H9 (cell line): ENCODE measurements at regions not wholly inside any gene's neighbourhood (a gene's known extent, or its start where the extent isn't known, plus 50 kb on each side); places are given as distances from the start of the nearest gene placed in this dataset.

Experiments used
- DNase-seq: peaks from one replicate; pipeline ENCODE4 v3.0.0-alpha.2; 2017
- H2AFZ ChIP-seq: one replicate; pipeline ENCODE4 v1.6.1; 2013; ENCODE audit warnings: mild to moderate bottlenecking, low read length, control low read depth, moderate library complexity
- H2AK5ac ChIP-seq: 2 replicates; pipeline ENCODE4 v1.6.1; 2013; ENCODE audit warnings: low read length, control low read depth, mixed read lengths; ENCODE audit not compliant: insufficient read length
- H2BK120ac ChIP-seq: one replicate; pipeline ENCODE4 v1.6.1; 2013; ENCODE audit warnings: low read depth, mild to moderate bottlenecking, low read length, control low read depth, inconsistent platforms; ENCODE audit not compliant: poor library complexity, severe bottlenecking
- H2BK12ac ChIP-seq: 2 replicates; pipeline ENCODE4 v1.6.1; 2013; ENCODE audit warnings: low read length, control low read depth, mixed read lengths, low read depth; ENCODE audit not compliant: insufficient read length
- H2BK15ac ChIP-seq: 2 replicates; pipeline ENCODE4 v1.6.1; 2013; ENCODE audit warnings: low read depth, low read length, control low read depth
- H2BK20ac ChIP-seq: one replicate; pipeline ENCODE4 v1.6.1; 2013; ENCODE audit warnings: low read depth, mild to moderate bottlenecking, low read length, control low read depth, inconsistent platforms; ENCODE audit not compliant: poor library complexity, severe bottlenecking
- H2BK5ac ChIP-seq: 2 replicates; pipeline ENCODE4 v1.6.1; 2013; ENCODE audit warnings: low read length, control low read depth, mixed read lengths; ENCODE audit not compliant: insufficient read length
- H3K14ac ChIP-seq: 2 replicates; pipeline ENCODE4 v1.6.1; 2013; ENCODE audit warnings: low read length, control low read depth; ENCODE audit not compliant: insufficient read depth
- H3K18ac ChIP-seq: 2 replicates; pipeline ENCODE4 v1.6.1; 2013; ENCODE audit warnings: low read depth, mild to moderate bottlenecking, mixed read lengths, low read length, control low read depth; ENCODE audit not compliant: insufficient read length
- H3K23ac ChIP-seq: 2 replicates; pipeline ENCODE4 v1.6.1; 2013; ENCODE audit warnings: low read length, control low read depth, mixed read lengths, low read depth; ENCODE audit not compliant: insufficient read length
- H3K23me2 ChIP-seq: 2 replicates; pipeline ENCODE4 v1.6.1; 2013; ENCODE audit warnings: low read depth, mild to moderate bottlenecking, mixed read lengths, low read length, control low read depth; ENCODE audit not compliant: insufficient read length, poor library complexity, severe bottlenecking
- H3K27ac ChIP-seq: 2 replicates; pipeline ENCODE4 v1.5.1; 2013; ENCODE audit warnings: low read length, control low read depth, mixed read lengths, low read depth; ENCODE audit not compliant: insufficient read length
- H3K27me3 ChIP-seq: 2 replicates; pipeline ENCODE4 v1.6.1; 2013; ENCODE audit warnings: low read length, control low read depth, inconsistent platforms; ENCODE audit not compliant: insufficient read depth
- H3K4ac ChIP-seq: 2 replicates; pipeline ENCODE4 v1.6.1; 2013; ENCODE audit warnings: low read depth, mild to moderate bottlenecking, control low read depth, inconsistent platforms, low read length, moderate library complexity
- H3K4me1 ChIP-seq: 2 replicates; pipeline ENCODE4 v1.6.1; 2013; ENCODE audit warnings: low read length, control low read depth, inconsistent platforms; ENCODE audit not compliant: insufficient read depth
- H3K4me2 ChIP-seq: 2 replicates; pipeline ENCODE4 v1.6.1; 2013; ENCODE audit warnings: low read length, control low read depth, mixed read lengths; ENCODE audit not compliant: insufficient read length, insufficient read depth
- H3K56ac ChIP-seq: 2 replicates; pipeline ENCODE4 v1.6.1; 2013; ENCODE audit warnings: low read depth, mild to moderate bottlenecking, mixed read lengths, low read length, control low read depth; ENCODE audit not compliant: insufficient read length
- H3K79me1 ChIP-seq: 2 replicates; pipeline ENCODE4 v1.6.1; 2013; ENCODE audit warnings: low read depth, mild to moderate bottlenecking, moderate library complexity, low read length, control low read depth, inconsistent platforms; ENCODE audit not compliant: insufficient read depth, poor library complexity, severe bottlenecking
- H3K79me2 ChIP-seq: 2 replicates; pipeline ENCODE4 v1.6.1; 2013; ENCODE audit warnings: low read length, control low read depth, inconsistent platforms; ENCODE audit not compliant: insufficient read depth
- H3K9ac ChIP-seq: 2 replicates; pipeline ENCODE4 v1.6.1; 2013; ENCODE audit warnings: low read length, control low read depth, mixed read lengths; ENCODE audit not compliant: insufficient read length; ENCODE audit errors: extremely low read depth
- H3K9me3 ChIP-seq: one replicate; pipeline ENCODE4 v1.6.1; 2013; ENCODE audit warnings: low read depth, low read length, inconsistent platforms; ENCODE audit not compliant: control insufficient read depth
- H3T11ph ChIP-seq: one replicate; pipeline ENCODE4 v1.6.1; 2013; ENCODE audit warnings: mild to moderate bottlenecking, low read length, control low read depth, inconsistent platforms
- H4K20me1 ChIP-seq: one replicate; pipeline ENCODE4 v1.6.1; 2013; ENCODE audit not compliant: control insufficient read depth, insufficient read length, insufficient read depth
- H4K5ac ChIP-seq: 2 replicates; pipeline ENCODE4 v1.6.1; 2013; ENCODE audit warnings: low read depth, mild to moderate bottlenecking, mixed read lengths, low read length, control low read depth; ENCODE audit not compliant: insufficient read length
- H4K8ac ChIP-seq: replicated peaks from 2 replicates; pipeline ENCODE4 v1.6.1; 2013; ENCODE audit warnings: low read length, control low read depth, mixed read lengths, low read depth; ENCODE audit not compliant: insufficient read length
- H4K91ac ChIP-seq: 2 replicates; pipeline ENCODE4 v1.6.1; 2013; ENCODE audit warnings: low read depth, mild to moderate bottlenecking, moderate library complexity, mixed read lengths, low read length, control low read depth; ENCODE audit not compliant: insufficient read length
- H3K27ac Mint-ChIP-seq, 3 experiments: 2 replicates in 2 of 3; 3 replicates in 1 of 3; pipeline ENCODE4 v1.8.0; 2020 to 2021; ENCODE audit warnings: mixed read lengths in 3 of 3, mild to moderate bottlenecking in 1 of 3, moderate library complexity in 1 of 3
- H3K27me3 Mint-ChIP-seq: 2 replicates; pipeline ENCODE4 v1.8.0; 2021; ENCODE audit warnings: low read depth, mild to moderate bottlenecking, moderate library complexity, mixed read lengths
- H3K36me3 Mint-ChIP-seq, 3 experiments: 2 replicates in 2 of 3; 3 replicates in 1 of 3; pipeline ENCODE4 v1.8.0; 2020 to 2021; ENCODE audit warnings: low read depth in 3 of 3, mixed read lengths in 3 of 3; ENCODE audit not compliant: insufficient read depth in 1 of 3
- H3K4me1 Mint-ChIP-seq, 2 experiments: 2 replicates each; pipeline ENCODE4 v1.8.0; 2020; ENCODE audit warnings: mixed read lengths in 2 of 2
- H3K4me3 Mint-ChIP-seq, 2 experiments: 2 replicates in 1 of 2; 3 replicates in 1 of 2; pipeline ENCODE4 v1.8.0; 2020 to 2021; ENCODE audit warnings: mild to moderate bottlenecking in 2 of 2, mixed read lengths in 2 of 2, moderate library complexity in 1 of 2
- H3K9me3 Mint-ChIP-seq, 2 experiments: 2 replicates in 1 of 2; 3 replicates in 1 of 2; pipeline ENCODE4 v1.8.0; 2020; ENCODE audit warnings: mild to moderate bottlenecking in 2 of 2, mixed read lengths in 2 of 2, moderate library complexity in 1 of 2
- WGBS: extraction: QIAGEN DNeasy Blood & Tissue Kit; methylation state at CpG from one replicate; pipeline ENCODE4 v1.1.7; 2013; ENCODE audit warnings: missing lambda C conversion rate, low lambda C conversion rate, mixed read lengths; ENCODE audit not compliant: insufficient read length; ENCODE audit errors: extremely low coverage; 5-methylcytosine and 5-hydroxymethylcytosine counted together
- TF ChIP-seq, protein P1 (sequence below): fragments of 200-600 bp; sonication (generic); conservative IDR thresholded peaks from 3 replicates; pipeline ENCODE4 v1.8.0; 2021; ENCODE audit warnings: antibody characterized with exemption, mild to moderate bottlenecking

DNA sequence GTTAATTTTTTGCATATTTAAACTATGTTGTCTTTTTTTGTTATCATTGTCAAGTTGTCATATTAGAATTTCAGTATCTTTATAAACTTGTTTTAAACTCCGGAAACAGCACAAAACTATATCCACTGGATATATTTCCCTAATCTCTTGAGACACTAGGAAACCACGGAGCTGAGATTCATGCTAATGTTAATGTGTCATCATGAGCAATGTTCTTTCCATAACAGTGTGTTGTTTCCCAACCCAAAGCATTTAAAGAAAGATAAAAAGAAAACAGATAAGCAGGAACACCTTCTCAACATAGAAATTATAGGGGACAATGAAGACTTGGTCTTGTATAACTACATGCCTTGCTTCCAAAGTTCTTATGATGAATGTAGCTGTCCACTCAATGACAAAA, 626.2 kb upstream of the TMPRSS15 start:
- H3K4me2 ChIP-seq: no peak overlapping the region
- no peaks in the 10 kb centered on the region for H3K4me1 ChIP-seq
- no peaks in the 10 kb centered on the region for H4K20me1 ChIP-seq
- Mint-ChIP-seq H3K9me3 (no peaks in the 10 kb centered on the region; a peak in 1 of 5 replicates), H3K4me1 (no peaks in the 10 kb centered on the region), H3K36me3 (no peaks in the 10 kb centered on the region), H3K4me3 (no peak overlapping the region), H3K27ac (no peak overlapping the region), H3K27me3 (no peaks in the 10 kb centered on the region)
- no peak for DNase-seq
- no peak overlapping the region for H2AK5ac ChIP-seq
- H3K56ac ChIP-seq: no peak overlapping the region
- H3K23me2 ChIP-seq: no peaks in the 10 kb centered on the region
- no peak overlapping the region for H3K23ac ChIP-seq
- no peaks in the 10 kb centered on the region for H3K27me3 ChIP-seq
- H3T11ph ChIP-seq: no peak overlapping the region
- no peak overlapping the region for H4K8ac ChIP-seq
- no peak overlapping the region for H3K9ac ChIP-seq
- H3K4ac ChIP-seq: no peak overlapping the region
- H3K79me2 ChIP-seq: no peaks in the 10 kb centered on the region
- H4K5ac ChIP-seq: no peak overlapping the region
- no peak overlapping the region for H2BK120ac ChIP-seq
- H3K18ac ChIP-seq: no peak overlapping the region
- no peak overlapping the region for H2BK20ac ChIP-seq
- H3K27ac ChIP-seq: no peak overlapping the region
- TF ChIP-seq, protein P1, sequence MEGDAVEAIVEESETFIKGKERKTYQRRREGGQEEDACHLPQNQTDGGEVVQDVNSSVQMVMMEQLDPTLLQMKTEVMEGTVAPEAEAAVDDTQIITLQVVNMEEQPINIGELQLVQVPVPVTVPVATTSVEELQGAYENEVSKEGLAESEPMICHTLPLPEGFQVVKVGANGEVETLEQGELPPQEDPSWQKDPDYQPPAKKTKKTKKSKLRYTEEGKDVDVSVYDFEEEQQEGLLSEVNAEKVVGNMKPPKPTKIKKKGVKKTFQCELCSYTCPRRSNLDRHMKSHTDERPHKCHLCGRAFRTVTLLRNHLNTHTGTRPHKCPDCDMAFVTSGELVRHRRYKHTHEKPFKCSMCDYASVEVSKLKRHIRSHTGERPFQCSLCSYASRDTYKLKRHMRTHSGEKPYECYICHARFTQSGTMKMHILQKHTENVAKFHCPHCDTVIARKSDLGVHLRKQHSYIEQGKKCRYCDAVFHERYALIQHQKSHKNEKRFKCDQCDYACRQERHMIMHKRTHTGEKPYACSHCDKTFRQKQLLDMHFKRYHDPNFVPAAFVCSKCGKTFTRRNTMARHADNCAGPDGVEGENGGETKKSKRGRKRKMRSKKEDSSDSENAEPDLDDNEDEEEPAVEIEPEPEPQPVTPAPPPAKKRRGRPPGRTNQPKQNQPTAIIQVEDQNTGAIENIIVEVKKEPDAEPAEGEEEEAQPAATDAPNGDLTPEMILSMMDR: no peak
- H4K91ac ChIP-seq: no peak overlapping the region
- no peaks in the 10 kb centered on the region for H3K9me3 ChIP-seq
- no peak overlapping the region for H2BK15ac ChIP-seq
- H2BK5ac ChIP-seq: no peak overlapping the region
- no CpG with 5 or more reads among the region's 2 CpGs for WGBS
- H2AFZ ChIP-seq: no peak overlapping the region
- no peak overlapping the region for H3K14ac ChIP-seq
- no peaks in the 10 kb centered on the region for H3K79me1 ChIP-seq
- H2BK12ac ChIP-seq: no peak overlapping the region
